GM12892 (cell line): ENCODE measurements at regions not wholly inside any gene's neighbourhood (a gene's known extent, or its start where the extent isn't known, plus 50 kb on each side); places are given as distances from the start of the nearest gene placed in this dataset.

ENCODE experiments used
- POLR2A ChIP-seq: IDR thresholded peaks from 2 replicates; pipeline ENCODE4 v1.6.1; 2011; ENCODE audit warnings: low read depth, low read length, control low read depth
- POLR2AphosphoS5 ChIP-seq: IDR thresholded peaks from 2 replicates; pipeline ENCODE4 v1.6.1; 2011; ENCODE audit warnings: low read depth, low read length, control low read depth
- TAF1 ChIP-seq: IDR thresholded peaks from 2 replicates; pipeline ENCODE4 v1.6.1; 2011; ENCODE audit warnings: low read depth, mild to moderate bottlenecking, control low read depth, low read length, borderline replicate concordance

GRCh38 chr14:22460461-22461195, 128.4 kb downstream of the DAD1 start:
- TF ChIP-seq TAF1 (no peak), POLR2AphosphoS5 (no peak), POLR2A (no peak)
